ENCODE measurements at regions not wholly inside any gene's neighbourhood (a gene's known extent, or its start where the extent isn't known, plus 50 kb on each side); places are given as distances from the start of the nearest gene placed in this dataset.
A peak's percentile ranks its signal among the peaks of the same experiment; 100 is the strongest.

DNA sequence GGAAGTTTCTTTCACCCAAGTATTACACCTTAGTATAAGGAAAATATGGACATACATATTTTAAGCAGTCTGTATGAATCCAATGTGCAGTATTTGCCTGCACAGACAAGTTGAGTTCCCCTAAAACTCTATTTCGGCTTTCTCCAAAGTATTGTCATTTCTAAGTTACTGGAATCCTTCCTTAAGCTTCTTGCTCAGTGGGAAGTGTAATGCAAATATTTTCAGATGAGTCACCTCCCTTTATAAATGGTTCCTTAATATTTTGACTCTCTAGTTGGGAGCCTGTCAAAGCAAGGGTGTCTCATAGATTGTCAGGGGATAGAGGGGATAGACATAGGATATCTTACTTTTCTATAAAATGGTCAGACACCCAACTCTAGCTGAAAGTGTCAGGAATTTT is 178.6 kb downstream of the NAA11 start:
- no peaks in the 10 kb centered on the region for H3K27me3 ChIP-seq (ENCODE audit: low read length)
- BruUV-seq (replicated peaks) = no TSS peak
- no peaks in the 10 kb centered on the region for H3K36me3 ChIP-seq (ENCODE audit: low read depth, low read length)

GRCh38 chr4:79141530-79141929 is 184.3 kb downstream of the NAA11 start:
- Histone ChIP-seq H3K79me2 (ENCODE audit: low read length) (no peaks in the 10 kb centered on the region), H4K20me1 (ENCODE audit: low read length) (no peaks in the 10 kb centered on the region), H3K36me3 (ENCODE audit: low read depth, low read length) (no peaks in the 10 kb centered on the region), H3K27ac (ENCODE audit: low read length) (no peak overlapping the region), H3K4me2 (ENCODE audit: low read length) (no peak overlapping the region), H3K9me3 (ENCODE audit: low read length) (no peaks in the 10 kb centered on the region), H3F3A (ENCODE audit: low read length, unreplicated experiment) (no peaks in the 10 kb centered on the region), H3K4me1 (ENCODE audit: insufficient read depth, low read length) (no peaks in the 10 kb centered on the region), H3K9ac (ENCODE audit: low read length) (no peak overlapping the region), H3K9me2 (replicated peaks; ENCODE audit: low read length) (no peaks in the 10 kb centered on the region), H2AFZ (ENCODE audit: low read length) (no peak overlapping the region), H3K27me3 (ENCODE audit: low read length) (no peaks in the 10 kb centered on the region), H3K4me3 (ENCODE audit: low read length) (no peak overlapping the region)
- TF ChIP-seq EZH2 (IDR thresholded peaks at IDR 0.05; ENCODE audit: low read length, unreplicated experiment) = no peak
- TF ChIP-seq, protein P1, sequence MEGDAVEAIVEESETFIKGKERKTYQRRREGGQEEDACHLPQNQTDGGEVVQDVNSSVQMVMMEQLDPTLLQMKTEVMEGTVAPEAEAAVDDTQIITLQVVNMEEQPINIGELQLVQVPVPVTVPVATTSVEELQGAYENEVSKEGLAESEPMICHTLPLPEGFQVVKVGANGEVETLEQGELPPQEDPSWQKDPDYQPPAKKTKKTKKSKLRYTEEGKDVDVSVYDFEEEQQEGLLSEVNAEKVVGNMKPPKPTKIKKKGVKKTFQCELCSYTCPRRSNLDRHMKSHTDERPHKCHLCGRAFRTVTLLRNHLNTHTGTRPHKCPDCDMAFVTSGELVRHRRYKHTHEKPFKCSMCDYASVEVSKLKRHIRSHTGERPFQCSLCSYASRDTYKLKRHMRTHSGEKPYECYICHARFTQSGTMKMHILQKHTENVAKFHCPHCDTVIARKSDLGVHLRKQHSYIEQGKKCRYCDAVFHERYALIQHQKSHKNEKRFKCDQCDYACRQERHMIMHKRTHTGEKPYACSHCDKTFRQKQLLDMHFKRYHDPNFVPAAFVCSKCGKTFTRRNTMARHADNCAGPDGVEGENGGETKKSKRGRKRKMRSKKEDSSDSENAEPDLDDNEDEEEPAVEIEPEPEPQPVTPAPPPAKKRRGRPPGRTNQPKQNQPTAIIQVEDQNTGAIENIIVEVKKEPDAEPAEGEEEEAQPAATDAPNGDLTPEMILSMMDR (conservative IDR thresholded peaks at IDR 0.05; ENCODE audit: low read depth, low read length) = no peak
- ChIA-PET CTCF (no interaction called here), POLR2A (ENCODE audit: unreplicated experiment) (no interaction called here)
- no TSS peak for BruUV-seq (replicated peaks)
- intact Hi-C loops (cut with micrococcal nuclease) = no loop called here
- ATAC-seq = 0 out of 2 replicates have a peak, but pooled peaks have one; percentile 31
- DNase-seq = peak; percentile 12

More for the DNA sequence above, 178.6 kb downstream of the NAA11 start:
- ChIA-PET CTCF (no interaction called here), POLR2A (ENCODE audit: unreplicated experiment) (interaction anchor here (0.6 kb wide), 1 partner anchor 70 kb away, joined by 4 read pairs; no protein-coding TSS in a partner anchor)
- DNase-seq (peak; percentile 23), ATAC-seq (peak; percentile 51)
- Histone ChIP-seq H3K9ac (ENCODE audit: low read length) (no peak overlapping the region), H3K4me3 (ENCODE audit: low read length) (no peak overlapping the region), H3K79me2 (ENCODE audit: low read length) (no peaks in the 10 kb centered on the region), H3K4me1 (ENCODE audit: insufficient read depth, low read length) (no peaks in the 10 kb centered on the region), H3K27ac (ENCODE audit: low read length) (no peak overlapping the region), H3F3A (ENCODE audit: low read length, unreplicated experiment) (no peaks in the 10 kb centered on the region), H4K20me1 (ENCODE audit: low read length) (no peaks in the 10 kb centered on the region), H3K9me2 (replicated peaks; ENCODE audit: low read length) (no peaks in the 10 kb centered on the region), H2AFZ (ENCODE audit: low read length) (no peak overlapping the region), H3K9me3 (ENCODE audit: low read length) (no peaks in the 10 kb centered on the region), H3K4me2 (ENCODE audit: low read length) (no peak overlapping the region)
- no peak for TF ChIP-seq EZH2 (IDR thresholded peaks at IDR 0.05; ENCODE audit: low read length, unreplicated experiment)
- no peak for TF ChIP-seq EZH2phosphoT487 (IDR thresholded peaks at IDR 0.05; ENCODE audit: borderline replicate concordance, low read length)
- TF ChIP-seq, protein P1 (conservative IDR thresholded peaks at IDR 0.05; ENCODE audit: low read depth, low read length) = no peak
- intact Hi-C loops (cut with micrococcal nuclease) = no loop called here

- ATAC-seq = no peak
- ChIA-PET CTCF (no interaction called here), POLR2A (ENCODE audit: unreplicated experiment) (no interaction called here)
- no peaks in the 10 kb centered on the region for H3K36me3 ChIP-seq (ENCODE audit: low read depth, low read length)
- intact Hi-C loops (cut with micrococcal nuclease) = no loop called here
- H3K79me2 ChIP-seq (ENCODE audit: low read length) = no peaks in the 10 kb centered on the region
- H3K9ac ChIP-seq (ENCODE audit: low read length) = no peak overlapping the region
- no peaks in the 10 kb centered on the region for H3F3A ChIP-seq (ENCODE audit: low read length, unreplicated experiment)
- no peaks in the 10 kb centered on the region for H3K27me3 ChIP-seq (ENCODE audit: low read length)
- no peaks in the 10 kb centered on the region for H3K9me2 ChIP-seq (replicated peaks; ENCODE audit: low read length)
- DNase-seq = no peak
- no peaks in the 10 kb centered on the region for H4K20me1 ChIP-seq (ENCODE audit: low read length)
- no peak overlapping the region for H3K27ac ChIP-seq (ENCODE audit: low read length)
- no TSS peak for BruUV-seq (replicated peaks)
- H3K4me2 ChIP-seq (ENCODE audit: low read length) = no peak overlapping the region
- H3K9me3 ChIP-seq (ENCODE audit: low read length) = no peaks in the 10 kb centered on the region
- H3K4me3 ChIP-seq (ENCODE audit: low read length) = no peak overlapping the region
- no peaks in the 10 kb centered on the region for H3K4me1 ChIP-seq (ENCODE audit: insufficient read depth, low read length)
- TF ChIP-seq, protein P1 (conservative IDR thresholded peaks at IDR 0.05; ENCODE audit: low read depth, low read length) = no peak
- no peak for TF ChIP-seq EZH2phosphoT487 (IDR thresholded peaks at IDR 0.05; ENCODE audit: borderline replicate concordance, low read length)
- no peak for TF ChIP-seq EZH2 (IDR thresholded peaks at IDR 0.05; ENCODE audit: low read length, unreplicated experiment)
- H2AFZ ChIP-seq (ENCODE audit: low read length) = no peak overlapping the region
These were observed 191.1 kb downstream of the NAA11 start for GRCh38 chr4:79134767-79135166.

Measured in PC-3 (cell line).